ENCODE measurements at regions not wholly inside any gene's neighbourhood (a gene's known extent, or its start where the extent isn't known, plus 50 kb on each side); places are given as distances from the start of the nearest gene placed in this dataset.

DNA sequence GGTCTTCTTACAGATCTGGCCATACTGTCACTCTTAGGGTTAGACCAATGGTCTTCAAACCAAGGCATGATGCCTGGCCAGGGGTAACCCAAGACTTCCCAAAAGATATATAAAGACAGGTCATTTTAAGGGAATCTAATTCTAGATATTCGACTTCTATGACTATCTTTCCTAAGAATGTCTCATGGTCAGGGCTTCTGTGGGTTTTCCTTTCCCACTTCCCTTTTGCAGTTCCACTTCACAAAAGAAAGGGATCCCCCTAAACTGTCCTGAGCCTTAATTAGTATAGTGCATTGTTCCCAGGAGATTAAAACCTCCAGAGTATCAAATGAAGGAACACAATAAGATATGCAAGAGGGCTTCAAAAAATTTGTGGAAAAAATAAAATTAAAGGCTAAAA is 223.6 kb upstream of the SIX2 start:
- Histone ChIP-seq H3K27ac (no peak overlapping the region), H3K27me3 (no peaks in the 10 kb centered on the region), H3K9me3 (no peaks in the 10 kb centered on the region), H3K4me1 (peaks cover 0 to 6% (median 0%) of the 10 kb centered on the region in 12 donors), H3K4me3 (no peak overlapping the region), H3K36me3 (no peaks in the 10 kb centered on the region)
- ATAC-seq (no peak), DNase-seq (no peak)
- intact Hi-C loops (cut with DNase I): no loop called here
- TF ChIP-seq CTCF (IDR thresholded peaks at IDR 0.05) (no peak), POLR2A (IDR thresholded peaks at IDR 0.05) (no peak)
- WGBS, 4 donors: 74 to 89% (median 82%) methylated on average over 1 of the region's 1 CpG

GRCh38 chr2:45229411-45229810 is 220.2 kb upstream of the SIX2 start:
- 39 to 70% (median 59%) methylated on average over 1 of the region's 1 CpG for WGBS, 4 donors
- H3K36me3 ChIP-seq: no peaks in the 10 kb centered on the region
- no peaks in the 10 kb centered on the region for H3K27me3 ChIP-seq
- no peak for TF ChIP-seq CTCF (IDR thresholded peaks at IDR 0.05)
- TF ChIP-seq POLR2A (IDR thresholded peaks at IDR 0.05): no peak
- no peak for ATAC-seq
- DNase-seq: no peak
- no peak overlapping the region for H3K4me3 ChIP-seq
- peaks cover 0 to under 1% (median 0%) of the 10 kb centered on the region in 12 donors for H3K4me1 ChIP-seq
- no peaks in the 10 kb centered on the region for H3K9me3 ChIP-seq
- H3K27ac ChIP-seq: no peak overlapping the region
- intact Hi-C loops (cut with DNase I): no loop called here

- Histone ChIP-seq H3K27me3 (peaks cover 0 to 6% (median 0%) of the 10 kb centered on the region in 9 donors), H3K27ac (no peak overlapping the region), H3K9me3 (no peaks in the 10 kb centered on the region), H3K4me1 (peaks cover 0 to 3% (median 0%) of the 10 kb centered on the region in 12 donors), H3K36me3 (no peaks in the 10 kb centered on the region), H3K4me3 (no peak overlapping the region)
- WGBS, 4 donors: 90 to 92% (median 90%) methylated on average over 3 of the region's 3 CpGs
- ATAC-seq: no peak
- intact Hi-C loops (cut with DNase I): no loop called here
- no peak for TF ChIP-seq CTCF (IDR thresholded peaks at IDR 0.05)
- TF ChIP-seq POLR2A (IDR thresholded peaks at IDR 0.05): no peak
- DNase-seq: no peak
Observed at GRCh38 chr2:45227347-45227746, 218.1 kb upstream of the SIX2 start.

- DNase-seq (no peak), ATAC-seq (no peak)
- TF ChIP-seq CTCF (IDR thresholded peaks at IDR 0.05): no peak
- no peak for TF ChIP-seq POLR2A (IDR thresholded peaks at IDR 0.05)
- Histone ChIP-seq H3K27me3 (peaks cover 0 to 25% (median 0%) of the 10 kb centered on the region in 9 donors), H3K27ac (no peak overlapping the region), H3K4me1 (peaks cover 0 to 3% (median 0%) of the 10 kb centered on the region in 12 donors), H3K4me3 (no peak overlapping the region), H3K36me3 (no peaks in the 10 kb centered on the region), H3K9me3 (no peaks in the 10 kb centered on the region)
- 83 to 88% (median 84%) methylated on average over 4 of the region's 4 CpGs for WGBS, 4 donors
- intact Hi-C loops (cut with DNase I): no loop called here
Observed at GRCh38 chr2:45224993-45225380, 215.7 kb upstream of the SIX2 start.

All from heart left ventricle (tissue), 16 donors.